ENCODE measurements at regions not wholly inside any gene's neighbourhood (a gene's known extent, or its start where the extent isn't known, plus 50 kb on each side); places are given as distances from the start of the nearest gene placed in this dataset.
A peak's percentile ranks its signal among the peaks of the same experiment; 100 is the strongest.

DNA sequence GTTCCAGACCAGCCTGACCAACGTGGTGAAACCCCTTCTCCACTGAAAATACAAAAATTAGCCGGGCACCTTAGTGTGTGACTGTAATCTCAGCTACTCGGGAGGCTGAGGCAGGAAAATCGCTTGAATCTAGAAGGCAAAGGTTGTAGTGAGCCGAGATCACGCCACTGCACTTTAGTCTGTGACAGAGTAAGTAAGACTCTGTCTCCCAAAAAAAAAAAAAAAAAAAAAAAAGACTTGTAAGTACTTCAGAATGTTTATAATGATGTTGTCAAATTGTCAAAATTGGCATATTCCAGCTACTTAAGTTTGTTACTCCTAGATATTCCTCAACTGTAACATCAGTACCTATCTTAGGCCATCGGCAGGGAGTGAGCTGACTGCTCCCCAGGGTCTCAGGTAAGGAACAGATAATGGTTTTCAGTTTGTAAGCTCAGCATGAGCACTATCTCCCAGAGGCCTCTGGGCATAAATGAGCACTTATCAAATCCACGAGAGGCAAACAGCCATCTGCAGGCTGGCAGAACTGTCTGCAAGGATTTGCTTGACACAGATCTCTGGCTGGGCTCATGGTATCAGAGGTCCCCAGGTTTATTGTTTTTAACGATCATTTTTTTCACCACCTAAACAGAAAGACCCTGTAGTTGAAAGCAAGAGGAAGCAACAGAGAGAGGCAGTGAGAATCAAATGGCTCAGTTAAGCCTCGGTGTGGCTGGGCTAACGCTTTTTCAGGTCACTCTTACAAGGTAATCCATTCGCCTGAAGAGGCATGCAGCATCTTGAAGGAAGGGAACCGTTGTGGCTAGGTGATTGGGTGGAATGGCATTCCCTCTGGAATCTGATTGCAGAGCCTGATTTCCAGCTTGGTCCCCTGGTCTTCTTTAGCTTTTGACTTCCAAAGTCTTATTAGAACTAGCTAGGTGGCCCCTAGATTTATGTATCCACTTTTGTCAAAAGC lies 115.9 kb downstream of the LY86 start:
- FAIRE-seq: no peak
- DNase-seq: peak; percentile 65 to 81
- Histone ChIP-seq H3K4me3 (ENCODE audit: low read depth in 1 of 3, low read length in 3 of 3) (no peak overlapping the region), H3K4me1 (ENCODE audit: control insufficient read depth in 3 of 3, insufficient read depth in 2 of 3, low read depth in 1 of 3, low read length in 2 of 3) (peaks cover 0 to 55% (median 14%) of the 10 kb centered on the region in 3 donors), H3K27me3 (ENCODE audit: control insufficient read depth in 3 of 3, insufficient read depth in 3 of 3, low read length in 3 of 3) (no peaks in the 10 kb centered on the region), H3K9me3 (ENCODE audit: control insufficient read depth in 2 of 2, insufficient read depth in 1 of 2, low read depth in 1 of 2, low read length in 1 of 2) (no peaks in the 10 kb centered on the region), H3K36me3 (ENCODE audit: control insufficient read depth in 3 of 3, insufficient read depth in 2 of 3, low read depth in 1 of 3, low read length in 3 of 3) (no peaks in the 10 kb centered on the region), H3K27ac (ENCODE audit: low read depth in 1 of 3, low read length in 2 of 3) (peak overlapping the region; percentile 90 to 95 (median 91))
- 31 to 65% (median 52%) methylated on average over 13 of the region's 13 CpGs for WGBS, 3 donors

DNA sequence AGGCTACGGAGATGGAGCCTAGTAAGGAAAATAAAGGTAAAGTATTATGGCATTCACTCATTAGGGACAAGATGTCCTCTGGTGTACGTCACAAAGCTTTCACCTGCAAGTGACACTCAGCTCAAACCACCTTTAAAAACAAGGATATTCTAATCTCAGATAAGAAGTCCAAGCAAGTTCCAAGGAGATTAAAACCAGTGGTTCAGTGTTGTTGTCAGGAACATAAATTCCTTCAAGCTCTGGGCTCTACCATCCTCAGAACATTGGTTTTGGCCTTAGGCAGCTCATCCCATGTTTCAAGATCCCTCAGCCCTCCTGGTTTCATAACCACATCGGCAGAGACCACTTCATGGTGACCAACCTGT lies 116.5 kb downstream of the LY86 start:
- WGBS, 3 donors: 72 to 86% (median 79%) methylated on average over 3 of the region's 3 CpGs
- FAIRE-seq (no peak), DNase-seq (peak in 1 of 2 donors; percentile 63)
- Histone ChIP-seq H3K4me3 (ENCODE audit: low read depth in 1 of 3, low read length in 3 of 3) (no peak overlapping the region), H3K27me3 (ENCODE audit: control insufficient read depth in 3 of 3, insufficient read depth in 3 of 3, low read length in 3 of 3) (no peaks in the 10 kb centered on the region), H3K4me1 (ENCODE audit: control insufficient read depth in 3 of 3, insufficient read depth in 2 of 3, low read depth in 1 of 3, low read length in 2 of 3) (peaks cover 0 to 48% (median 11%) of the 10 kb centered on the region in 3 donors), H3K27ac (ENCODE audit: low read depth in 1 of 3, low read length in 2 of 3) (peak overlapping the region in 2 of 3 donors; percentile 90 to 91), H3K36me3 (ENCODE audit: control insufficient read depth in 3 of 3, insufficient read depth in 2 of 3, low read depth in 1 of 3, low read length in 3 of 3) (no peaks in the 10 kb centered on the region), H3K9me3 (ENCODE audit: control insufficient read depth in 2 of 2, insufficient read depth in 1 of 2, low read depth in 1 of 2, low read length in 1 of 2) (no peaks in the 10 kb centered on the region)

DNA sequence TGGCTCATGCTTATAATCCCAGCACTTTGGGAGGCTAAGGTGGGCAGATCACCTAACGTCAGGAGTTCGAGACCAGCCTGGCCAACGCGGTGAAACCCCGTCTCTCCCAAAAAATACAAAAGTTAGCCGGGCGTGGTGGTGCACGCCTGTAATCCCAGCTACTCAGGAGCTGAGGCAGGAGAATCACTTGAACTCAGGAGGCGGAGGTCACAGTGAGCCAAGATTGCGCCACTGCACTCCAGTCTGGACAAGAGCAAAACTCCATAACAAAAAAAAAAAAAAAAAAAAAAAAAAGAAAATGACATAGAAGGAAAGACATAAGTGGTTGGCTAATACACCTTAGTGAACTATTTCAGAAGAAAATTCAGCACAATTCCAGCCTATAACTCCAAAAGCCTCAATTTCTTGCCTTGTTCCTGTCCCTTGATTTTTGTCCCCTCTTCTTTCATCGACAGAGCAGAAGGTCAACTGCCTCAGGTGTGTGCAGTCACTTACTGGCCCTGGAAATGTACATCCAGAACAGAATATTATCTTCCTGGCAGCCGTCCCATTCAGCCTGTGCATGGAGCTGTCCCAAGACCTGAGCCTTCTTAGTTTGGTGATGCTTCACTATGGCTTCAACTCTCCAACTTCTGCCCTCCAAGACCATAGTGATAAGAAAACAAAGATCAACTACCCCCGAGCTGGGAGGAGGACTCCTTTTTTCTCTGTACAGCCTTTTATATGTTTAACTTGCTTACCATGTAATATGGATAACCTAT lies 117.6 kb downstream of the LY86 start:
- Histone ChIP-seq H3K27ac (ENCODE audit: low read depth in 1 of 3, low read length in 2 of 3) (no peak overlapping the region), H3K9me3 (ENCODE audit: control insufficient read depth in 2 of 2, insufficient read depth in 1 of 2, low read depth in 1 of 2, low read length in 1 of 2) (no peaks in the 10 kb centered on the region), H3K4me1 (ENCODE audit: control insufficient read depth in 3 of 3, insufficient read depth in 2 of 3, low read depth in 1 of 3, low read length in 2 of 3) (peaks cover 0 to 39% (median 11%) of the 10 kb centered on the region in 3 donors), H3K27me3 (ENCODE audit: control insufficient read depth in 3 of 3, insufficient read depth in 3 of 3, low read length in 3 of 3) (no peaks in the 10 kb centered on the region), H3K4me3 (ENCODE audit: low read depth in 1 of 3, low read length in 3 of 3) (no peak overlapping the region), H3K36me3 (ENCODE audit: control insufficient read depth in 3 of 3, insufficient read depth in 2 of 3, low read depth in 1 of 3, low read length in 3 of 3) (no peaks in the 10 kb centered on the region)
- WGBS, 3 donors: 76 to 86% (median 80%) methylated on average over 13 of the region's 13 CpGs
- FAIRE-seq (no peak), DNase-seq (peak in 1 of 2 donors; percentile 78)

DNA sequence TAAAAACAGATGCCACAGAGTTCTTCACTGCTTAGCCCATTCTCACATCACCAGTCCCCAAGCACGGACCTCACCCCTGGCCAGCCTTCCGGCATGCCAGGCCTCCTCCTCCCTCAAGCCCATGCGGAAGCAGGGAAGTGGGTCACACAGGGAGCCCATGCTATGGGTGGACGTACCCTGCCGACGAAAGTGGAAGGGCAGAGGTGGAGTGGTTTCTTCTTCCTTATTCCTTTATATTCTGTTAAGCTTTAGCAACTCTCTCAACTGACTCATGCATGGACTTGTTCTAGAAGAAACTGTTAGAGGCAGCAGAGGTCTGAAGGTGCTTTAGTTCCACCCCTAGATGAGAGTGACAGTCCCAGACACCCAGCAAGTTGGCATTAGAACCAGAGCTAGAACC lies 118.6 kb downstream of the LY86 start:
- no peak overlapping the region for H3K4me3 ChIP-seq (ENCODE audit: low read depth in 1 of 3, low read length in 3 of 3)
- FAIRE-seq (no peak), DNase-seq (no peak)
- no peaks in the 10 kb centered on the region for H3K36me3 ChIP-seq (ENCODE audit: control insufficient read depth in 3 of 3, insufficient read depth in 2 of 3, low read depth in 1 of 3, low read length in 3 of 3)
- H3K27me3 ChIP-seq (ENCODE audit: control insufficient read depth in 3 of 3, insufficient read depth in 3 of 3, low read length in 3 of 3): no peaks in the 10 kb centered on the region
- WGBS, 3 donors: 88 to 93% (median 92%) methylated on average over 6 of the region's 6 CpGs
- no peaks in the 10 kb centered on the region for H3K9me3 ChIP-seq (ENCODE audit: control insufficient read depth in 2 of 2, insufficient read depth in 1 of 2, low read depth in 1 of 2, low read length in 1 of 2)
- H3K4me1 ChIP-seq (ENCODE audit: control insufficient read depth in 3 of 3, insufficient read depth in 2 of 3, low read depth in 1 of 3, low read length in 2 of 3): peaks cover 0 to 37% (median 8%) of the 10 kb centered on the region in 3 donors
- H3K27ac ChIP-seq (ENCODE audit: low read depth in 1 of 3, low read length in 2 of 3): no peak overlapping the region

DNA sequence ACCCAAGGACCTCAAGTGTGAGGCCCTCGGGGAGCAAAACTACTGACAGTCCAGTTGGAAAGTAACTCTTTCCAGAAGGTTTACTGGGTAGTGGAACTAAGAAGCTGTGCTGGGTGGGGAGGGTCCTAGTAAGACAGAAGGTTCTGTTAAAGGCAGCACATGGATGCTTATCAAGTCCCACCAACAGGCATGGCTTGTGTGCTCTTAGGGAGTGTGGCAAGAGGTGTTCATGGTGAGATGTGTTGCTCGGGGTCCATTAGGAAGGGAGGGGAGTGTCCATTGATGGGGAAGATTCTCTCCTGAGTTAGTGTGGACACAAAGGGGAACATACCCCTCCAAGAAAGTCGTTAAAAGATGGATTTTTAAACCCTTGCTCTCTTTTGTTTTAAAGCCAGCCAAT lies 120.6 kb downstream of the LY86 start:
- Histone ChIP-seq H3K27ac (ENCODE audit: low read depth in 1 of 3, low read length in 2 of 3) (no peak overlapping the region), H3K36me3 (ENCODE audit: control insufficient read depth in 3 of 3, insufficient read depth in 2 of 3, low read depth in 1 of 3, low read length in 3 of 3) (no peaks in the 10 kb centered on the region), H3K9me3 (ENCODE audit: control insufficient read depth in 2 of 2, insufficient read depth in 1 of 2, low read depth in 1 of 2, low read length in 1 of 2) (no peaks in the 10 kb centered on the region), H3K4me1 (ENCODE audit: control insufficient read depth in 3 of 3, insufficient read depth in 2 of 3, low read depth in 1 of 3, low read length in 2 of 3) (peaks cover 0 to 32% (median 2%) of the 10 kb centered on the region in 3 donors), H3K4me3 (ENCODE audit: low read depth in 1 of 3, low read length in 3 of 3) (no peak overlapping the region), H3K27me3 (ENCODE audit: control insufficient read depth in 3 of 3, insufficient read depth in 3 of 3, low read length in 3 of 3) (no peaks in the 10 kb centered on the region)
- FAIRE-seq (no peak), DNase-seq (no peak)
- WGBS, 3 donors: 86% methylated on average over 3 of the region's 3 CpGs

DNA sequence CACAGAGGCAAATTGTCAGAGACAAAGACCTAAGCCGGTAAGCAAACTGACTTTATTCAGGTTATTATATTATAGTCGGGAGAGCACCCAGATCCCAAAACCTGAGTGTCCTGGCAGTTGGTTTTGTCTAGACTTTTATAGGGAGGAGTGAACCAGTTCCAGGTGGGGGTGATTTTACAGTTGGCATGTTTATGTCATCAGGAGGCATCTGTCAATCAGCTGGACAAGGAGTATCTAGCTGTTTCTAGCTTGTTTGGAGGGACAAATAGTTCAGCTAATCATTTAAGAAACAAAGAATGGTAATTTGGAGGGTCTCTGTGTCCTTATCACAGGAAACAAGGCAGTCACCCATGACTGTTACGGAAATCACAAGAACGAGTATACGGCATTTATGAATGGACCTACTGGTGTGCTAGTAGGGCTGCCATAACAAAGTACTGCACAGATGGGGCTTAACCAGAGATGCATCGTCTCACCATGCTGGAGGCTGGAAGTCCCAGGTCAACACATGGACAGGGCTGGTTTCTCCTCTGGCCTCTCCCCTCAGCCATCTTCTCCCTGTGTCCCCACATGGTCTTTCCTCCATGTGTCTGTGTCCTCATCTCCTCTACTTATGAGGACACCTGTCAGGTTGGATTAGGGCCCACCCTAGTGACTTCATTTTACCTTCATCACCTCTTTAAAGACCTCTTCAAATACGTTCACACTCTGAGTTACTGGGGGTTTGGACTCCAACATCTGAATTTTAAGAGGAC lies 122.7 kb downstream of the LY86 start:
- Histone ChIP-seq H3K4me1 (ENCODE audit: control insufficient read depth in 3 of 3, insufficient read depth in 2 of 3, low read depth in 1 of 3, low read length in 2 of 3) (peaks cover 0 to 16% (median 0%) of the 10 kb centered on the region in 3 donors), H3K4me3 (ENCODE audit: low read depth in 1 of 3, low read length in 3 of 3) (no peak overlapping the region), H3K27me3 (ENCODE audit: control insufficient read depth in 3 of 3, insufficient read depth in 3 of 3, low read length in 3 of 3) (no peaks in the 10 kb centered on the region), H3K9me3 (ENCODE audit: control insufficient read depth in 2 of 2, insufficient read depth in 1 of 2, low read depth in 1 of 2, low read length in 1 of 2) (no peaks in the 10 kb centered on the region), H3K36me3 (ENCODE audit: control insufficient read depth in 3 of 3, insufficient read depth in 2 of 3, low read depth in 1 of 3, low read length in 3 of 3) (no peaks in the 10 kb centered on the region), H3K27ac (ENCODE audit: low read depth in 1 of 3, low read length in 2 of 3) (peak overlapping the region in 1 of 3 donors; percentile 2)
- FAIRE-seq: no peak
- 80 to 93% (median 89%) methylated on average over 7 of the region's 7 CpGs for WGBS, 3 donors
- no peak for DNase-seq

DNA sequence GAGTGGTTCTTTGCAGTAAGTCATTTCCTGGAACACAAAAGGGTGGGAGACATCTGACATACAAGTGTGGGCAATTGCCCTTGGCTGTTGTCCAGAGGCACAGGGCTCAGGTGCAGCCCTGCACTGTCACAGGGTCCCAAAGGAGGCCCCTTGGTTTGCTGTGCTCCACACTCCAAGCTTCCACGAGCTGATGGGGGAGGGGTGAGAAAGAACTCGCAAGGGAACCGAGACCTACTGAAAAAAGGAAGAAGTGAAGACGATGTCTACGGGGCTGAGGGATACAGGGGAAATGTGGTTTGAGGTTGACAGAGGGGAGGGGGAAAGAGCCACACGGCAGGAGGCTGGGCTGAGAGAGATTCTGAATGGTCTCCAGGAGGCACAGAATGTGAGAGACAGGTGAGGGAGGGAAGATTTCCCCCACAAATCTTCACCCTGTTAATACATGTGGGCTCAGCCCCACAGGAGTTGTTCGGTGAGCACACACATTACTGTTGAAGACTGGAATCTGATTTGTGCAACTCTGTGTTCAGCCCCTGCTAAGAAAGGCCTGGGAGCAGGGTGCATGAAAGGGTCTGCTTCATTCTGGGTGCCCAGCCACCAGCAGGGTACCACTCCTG lies 123.4 kb downstream of the LY86 start:
- Histone ChIP-seq H3K4me1 (ENCODE audit: control insufficient read depth in 3 of 3, insufficient read depth in 2 of 3, low read depth in 1 of 3, low read length in 2 of 3) (peaks cover 0 to 16% (median 0%) of the 10 kb centered on the region in 3 donors), H3K36me3 (ENCODE audit: control insufficient read depth in 3 of 3, insufficient read depth in 2 of 3, low read depth in 1 of 3, low read length in 3 of 3) (no peaks in the 10 kb centered on the region), H3K27me3 (ENCODE audit: control insufficient read depth in 3 of 3, insufficient read depth in 3 of 3, low read length in 3 of 3) (no peaks in the 10 kb centered on the region), H3K27ac (ENCODE audit: low read depth in 1 of 3, low read length in 2 of 3) (peak overlapping the region in 2 of 3 donors; percentile 3 to 46), H3K4me3 (ENCODE audit: low read depth in 1 of 3, low read length in 3 of 3) (no peak overlapping the region), H3K9me3 (ENCODE audit: control insufficient read depth in 2 of 2, insufficient read depth in 1 of 2, low read depth in 1 of 2, low read length in 1 of 2) (no peaks in the 10 kb centered on the region)
- no peak for DNase-seq
- 59 to 92% (median 72%) methylated on average over 7 of the region's 7 CpGs for WGBS, 3 donors
- no peak for FAIRE-seq

All from small intestine (tissue), 7 donors.